ENCODE measurements at regions not wholly inside any gene's neighbourhood (a gene's known extent, or its start where the extent isn't known, plus 50 kb on each side); places are given as distances from the start of the nearest gene placed in this dataset.
A peak's percentile ranks its signal among the peaks of the same experiment; 100 is the strongest.

DNA sequence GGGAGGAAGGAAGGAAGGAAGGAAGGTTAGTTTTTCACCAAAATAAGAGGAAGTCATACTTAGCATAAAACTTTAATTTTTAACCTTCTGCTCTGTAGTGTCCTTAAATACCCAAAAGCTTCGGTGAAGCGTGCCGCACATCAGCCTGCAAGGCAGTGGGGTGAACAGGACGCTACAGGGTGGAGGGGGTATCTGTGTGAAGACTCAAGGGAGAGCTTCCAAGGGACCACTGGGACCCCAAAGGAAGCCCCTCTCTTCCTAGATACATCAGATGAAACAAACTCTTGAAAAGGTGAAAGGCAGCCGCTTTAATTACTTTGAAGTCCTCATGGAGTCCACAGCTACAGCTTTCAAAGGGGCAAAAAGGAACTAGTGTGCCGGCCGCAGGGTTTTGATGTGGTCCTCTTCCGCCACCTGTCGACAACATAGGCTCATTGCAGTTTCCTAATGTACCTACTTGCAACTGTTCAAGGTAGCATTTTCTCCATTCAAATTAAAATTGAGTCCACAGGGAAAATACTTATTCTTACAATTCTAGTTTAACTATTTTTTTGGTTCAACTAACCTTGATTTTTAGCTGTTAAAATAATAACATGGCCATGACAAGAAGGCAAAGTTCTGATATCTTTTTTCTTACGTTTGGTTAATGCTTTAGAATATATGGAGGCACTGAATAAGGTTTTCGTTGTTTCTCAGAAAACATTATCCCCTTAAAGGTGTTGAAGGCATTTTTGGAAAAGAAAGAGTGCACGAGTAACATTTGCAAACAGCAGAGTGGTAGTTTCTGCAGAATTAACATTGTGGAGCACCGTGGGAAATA is 135.0 kb upstream of the RIPOR2 start:
- DNase-seq, result peak; percentile 72 to 92

DNA sequence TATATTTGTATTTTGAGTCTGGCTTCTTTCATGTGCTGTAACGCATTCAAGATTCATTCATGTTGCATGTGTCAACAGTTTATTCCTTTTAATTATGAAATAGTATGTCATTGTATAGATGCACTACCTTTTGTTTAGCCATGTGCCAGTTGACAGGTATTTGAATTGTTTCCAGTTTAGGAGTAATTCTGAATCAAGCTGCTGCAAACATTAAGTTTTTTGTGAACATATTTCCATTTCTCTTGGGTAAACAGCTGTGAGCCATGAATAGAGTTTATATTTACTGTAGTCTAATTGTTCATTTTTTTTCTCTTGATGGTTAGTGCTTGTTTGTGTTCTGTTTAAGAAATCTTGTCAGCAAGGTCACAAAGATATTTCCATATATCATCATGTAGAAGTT is 142.4 kb upstream of the RIPOR2 start:
- DNase-seq, result no peak

- no peak for DNase-seq
These were observed 148.2 kb upstream of the RIPOR2 start for GRCh38 chr6:25083784-25084507.

DNA sequence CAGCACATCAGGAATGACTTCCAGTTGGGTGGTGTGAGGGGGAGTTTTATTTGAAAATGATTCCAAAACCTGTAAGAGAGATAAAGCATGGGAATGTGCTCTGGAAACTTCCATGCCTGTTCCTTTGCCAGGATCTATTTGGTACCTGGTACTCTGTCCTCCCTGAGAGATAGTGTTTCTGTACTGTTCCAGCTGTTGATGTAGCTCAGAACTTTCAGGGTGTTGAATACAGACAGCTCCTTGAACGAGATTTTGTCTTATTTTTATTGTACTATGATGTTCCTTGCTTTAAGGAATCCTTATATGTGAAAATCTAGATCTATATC is 148.7 kb upstream of the RIPOR2 start:
- DNase-seq, result no peak

- no peak for DNase-seq
These were observed 150.0 kb upstream of the RIPOR2 start for GRCh38 chr6:25085756-25086155.

DNA sequence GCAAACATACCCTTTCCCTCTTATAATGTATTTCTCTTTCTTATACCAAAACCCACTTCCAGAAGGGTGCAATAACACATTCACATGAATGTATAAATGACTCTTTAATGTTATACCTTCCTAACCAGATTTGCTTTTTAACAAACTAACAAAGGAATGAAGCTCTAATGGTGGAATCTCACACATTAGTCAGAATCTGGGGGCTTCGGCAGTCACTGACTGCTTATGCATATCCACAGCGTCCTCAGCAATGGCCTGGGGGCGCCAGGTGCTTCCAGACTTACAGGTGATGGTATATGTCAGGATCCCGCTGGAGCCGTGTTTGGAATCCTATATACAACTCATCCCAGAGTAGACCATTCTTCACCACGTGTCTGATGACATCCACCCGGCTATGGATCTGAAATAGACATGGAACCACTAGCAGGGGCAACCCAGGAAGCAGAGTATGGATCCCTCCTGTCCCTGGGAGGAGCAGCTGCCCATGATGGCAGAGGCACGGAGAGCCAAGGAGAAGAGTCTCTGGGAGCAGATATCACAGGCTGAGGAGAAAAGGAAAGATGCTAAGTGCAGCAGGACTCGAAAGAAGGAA is 150.8 kb upstream of the RIPOR2 start:
- no peak for DNase-seq

- no peak for DNase-seq
These were observed 152.8 kb upstream of the RIPOR2 start for GRCh38 chr6:25088513-25088912.

GRCh38 chr6:25089442-25089841 is 153.7 kb upstream of the RIPOR2 start:
- no peak for DNase-seq

- no peak for DNase-seq
These were observed 159.0 kb upstream of the RIPOR2 start for GRCh38 chr6:25094726-25095125.

- no peak for DNase-seq
These were observed 164.5 kb upstream of the RIPOR2 start for GRCh38 chr6:25100288-25100687.

GRCh38 chr6:25103603-25104002 is 167.8 kb upstream of the RIPOR2 start:
- DNase-seq, result no peak

- no peak for DNase-seq
These were observed 169.5 kb upstream of the RIPOR2 start for GRCh38 chr6:25105070-25105925.

DNA sequence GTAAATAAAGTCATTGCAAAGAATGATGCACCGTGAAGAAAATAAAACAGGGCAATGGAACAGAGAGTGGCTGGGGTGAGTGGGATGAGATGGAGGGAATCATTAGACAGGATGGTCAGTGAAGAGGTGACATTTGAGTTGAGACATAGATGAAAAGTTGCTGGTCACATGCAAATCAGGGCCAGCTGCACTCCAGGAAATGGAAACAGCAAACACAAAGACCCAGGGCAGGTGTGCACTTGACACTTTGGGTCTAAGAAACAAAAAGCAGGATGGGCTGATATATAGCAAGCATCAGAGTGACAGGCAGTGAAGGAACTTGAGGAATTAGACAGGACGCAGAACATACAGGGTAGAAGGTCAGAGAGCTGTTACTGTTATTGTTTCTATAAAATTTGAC is 171.5 kb upstream of the RIPOR2 start:
- DNase-seq, result peak; percentile 66 to 86

GRCh38 chr6:25111782-25112181 is 167.4 kb upstream of the CARMIL1 start:
- DNase-seq, result no peak

- peak; percentile 17 to 26 for DNase-seq
These were observed 166.8 kb upstream of the CARMIL1 start for GRCh38 chr6:25112322-25112773.

GRCh38 chr6:25113436-25113835 is 165.7 kb upstream of the CARMIL1 start:
- DNase-seq, result peak; percentile 7 to 32

- no peak for DNase-seq
These were observed 161.1 kb upstream of the CARMIL1 start for GRCh38 chr6:25118038-25118437.

DNA sequence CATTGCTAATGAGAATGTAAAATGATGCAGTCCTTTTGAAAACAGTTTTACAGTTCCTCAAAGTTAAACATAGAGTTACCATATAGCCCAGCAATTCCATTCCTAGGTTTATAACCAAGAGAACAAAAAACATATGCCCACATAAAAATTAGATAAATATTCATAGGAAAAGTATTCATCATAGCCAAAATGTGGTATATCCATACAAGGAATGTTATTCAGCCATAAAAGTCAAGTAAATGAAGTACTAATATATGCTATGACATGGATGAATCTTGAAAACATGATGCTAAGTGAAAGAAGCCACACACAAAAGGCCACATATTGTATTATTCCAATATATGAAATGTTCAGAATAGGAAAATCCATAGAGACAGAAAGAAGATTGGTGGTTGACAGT is 158.0 kb upstream of the CARMIL1 start:
- DNase-seq, result no peak

DNA sequence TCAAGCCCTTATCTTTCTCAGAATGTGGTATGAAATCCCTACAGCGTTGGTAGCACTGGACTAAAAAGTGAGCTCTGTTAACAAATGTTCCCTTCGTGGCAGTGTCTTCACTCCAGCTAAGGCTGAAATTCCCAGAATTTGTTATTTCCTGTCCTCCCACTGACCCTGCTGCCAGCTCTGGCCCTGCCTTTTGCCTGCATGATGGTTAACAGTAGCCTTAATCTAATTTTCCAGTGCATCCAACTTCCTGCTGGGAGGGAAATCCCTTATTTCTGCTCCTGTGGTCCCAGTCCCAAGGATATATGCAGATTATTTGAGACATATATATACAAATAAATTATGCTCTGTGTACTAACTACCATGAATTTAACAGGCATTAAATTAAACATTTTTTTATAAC is 157.2 kb upstream of the CARMIL1 start:
- no peak for DNase-seq

DNA sequence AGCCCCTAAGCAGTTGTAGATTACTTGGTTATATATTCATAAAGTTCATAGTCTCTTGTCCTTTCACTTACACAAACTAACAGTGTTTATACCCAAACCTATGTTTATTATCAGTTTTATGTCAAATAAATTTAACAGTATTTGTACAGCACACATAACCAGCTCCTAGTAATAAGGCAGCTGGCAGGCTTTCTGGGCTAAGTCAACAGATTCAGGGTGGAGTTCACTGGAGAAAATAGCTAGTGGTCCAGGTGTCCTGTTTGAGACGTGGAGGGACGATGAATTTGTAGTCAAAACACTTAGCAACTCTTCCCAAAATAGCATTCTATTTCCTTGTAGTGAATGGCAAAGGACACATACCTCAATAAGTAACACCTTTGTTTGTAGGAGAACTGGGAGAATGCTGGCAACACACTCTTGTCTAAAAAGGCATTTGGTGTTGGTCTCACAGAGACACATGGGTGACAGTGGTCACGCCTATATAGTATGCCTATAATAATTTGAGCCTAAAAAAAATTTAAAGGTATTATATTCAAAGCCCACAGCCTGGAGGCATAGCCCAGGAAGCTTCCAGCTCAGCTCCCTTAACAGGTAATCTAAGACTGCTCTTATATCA is 156.4 kb upstream of the CARMIL1 start:
- no peak for DNase-seq

GRCh38 chr6:25124216-25124715 is 154.9 kb upstream of the CARMIL1 start:
- no peak for DNase-seq

- DNase-seq, result no peak
These were observed 153.4 kb upstream of the CARMIL1 start for GRCh38 chr6:25125736-25126135.

Measured in NCI-H526 (cell line).